CMK (cell line): ENCODE measurements at regions not wholly inside any gene's neighbourhood (a gene's known extent, or its start where the extent isn't known, plus 50 kb on each side); places are given as distances from the start of the nearest gene placed in this dataset.
"Not testable (repeated sequence)": the region's sequence is repeated elsewhere in the genome, so short reads cannot be mapped to it uniquely, and the experiment has no call there.

Experiments
- DNase-seq: peaks from one replicate; pipeline ENCODE4 v3.0.0-alpha.2; 2010; ENCODE audit warnings: low read depth

DNA sequence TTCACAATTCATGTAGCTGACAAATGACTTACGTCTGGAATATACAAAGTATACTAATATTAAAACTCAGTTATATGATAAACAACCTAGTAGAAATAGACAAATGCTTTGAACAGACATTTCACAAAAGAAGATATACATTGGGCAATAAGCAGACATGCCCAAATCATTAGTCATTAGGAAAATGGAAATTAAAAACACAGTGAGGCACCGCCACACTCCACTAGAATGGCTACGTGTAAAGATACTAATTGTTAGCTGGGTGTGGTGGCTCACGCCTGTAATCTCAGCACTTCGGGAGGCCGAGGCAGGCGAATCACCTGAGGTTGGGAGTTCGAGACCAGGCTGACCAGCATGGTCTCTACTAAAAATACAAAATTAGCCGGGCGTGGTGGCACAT is 248.9 kb upstream of the TMEM132C start:
- DNase-seq, result no peak

- no peak for DNase-seq
These were observed 246.9 kb upstream of the TMEM132C start for GRCh38 chr12:128019996-128020544.

GRCh38 chr12:128021561-128021960 is 245.4 kb upstream of the TMEM132C start:
- no peak for DNase-seq

GRCh38 chr12:128025589-128026245 is 241.3 kb upstream of the TMEM132C start:
- no peak for DNase-seq

DNA sequence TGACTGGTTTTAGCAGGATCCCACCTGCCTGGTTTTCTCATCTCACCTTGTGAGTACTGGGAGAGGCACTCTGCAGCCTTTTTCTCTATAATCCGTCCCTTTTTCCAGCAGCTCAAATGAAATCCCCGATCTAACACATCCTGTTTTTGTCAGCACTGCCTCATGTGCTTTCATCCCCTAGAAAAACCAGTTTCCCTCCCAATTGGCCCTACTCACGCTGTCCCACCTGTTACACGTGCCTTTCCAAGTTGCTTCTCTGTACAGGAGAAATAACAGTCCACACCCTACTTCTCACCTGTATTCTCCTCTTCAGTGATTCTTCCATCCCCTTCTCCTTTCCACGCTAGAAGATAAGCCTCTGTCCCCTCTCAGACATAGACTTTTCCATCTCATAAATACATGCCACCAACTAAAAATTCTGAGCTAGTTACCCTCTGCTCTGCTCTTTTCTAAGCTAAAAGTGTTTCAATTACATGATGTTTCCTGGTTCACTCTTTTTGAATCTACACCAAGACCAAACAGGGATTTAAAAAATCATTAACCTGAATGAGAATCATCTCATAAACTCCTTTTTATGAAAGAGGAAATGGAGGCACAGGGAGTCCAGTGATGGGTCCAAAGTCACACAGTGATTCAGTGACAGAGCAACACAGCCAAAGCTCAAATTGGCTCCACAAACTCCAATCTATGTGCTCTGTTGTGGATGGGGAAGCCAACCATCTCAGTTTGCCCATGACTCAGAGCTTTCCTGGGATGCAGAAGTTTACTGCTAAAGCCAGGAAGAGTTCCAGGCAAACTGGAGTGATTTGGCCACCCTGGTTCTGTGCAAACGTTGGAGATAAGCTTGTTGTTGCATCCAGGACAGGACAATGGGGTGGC is 240.0 kb upstream of the TMEM132C start:
- DNase-seq, result no peak

GRCh38 chr12:128033473-128033872 is 233.5 kb upstream of the TMEM132C start:
- DNase-seq, result no peak

- DNase-seq, result no peak
These were observed 226.0 kb upstream of the TMEM132C start for GRCh38 chr12:128040971-128041370.

- DNase-seq, result not testable (repeated sequence)
These were observed 224.7 kb upstream of the TMEM132C start for GRCh38 chr12:128042283-128042682.

- DNase-seq, result no peak
These were observed 224.1 kb upstream of the TMEM132C start for GRCh38 chr12:128042825-128043224.

DNA sequence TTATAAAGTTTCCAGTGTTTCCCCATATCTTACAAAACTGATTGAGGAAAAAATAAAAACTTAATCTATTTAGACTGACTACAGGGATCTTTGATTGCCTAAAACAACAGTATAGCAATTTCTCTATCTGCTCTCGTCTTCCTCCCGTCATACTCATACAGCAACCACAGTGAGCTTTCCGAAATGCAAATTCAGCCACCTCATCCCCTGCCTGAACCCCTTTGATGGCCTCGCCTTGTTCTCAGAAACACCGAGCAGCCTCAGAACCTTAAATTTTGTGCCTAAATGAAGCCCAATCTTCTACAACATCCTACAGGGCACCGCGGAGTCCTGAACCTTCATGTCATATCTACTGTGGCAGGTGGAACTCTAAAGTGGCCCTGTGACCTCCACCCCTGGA is 223.7 kb upstream of the TMEM132C start:
- no peak for DNase-seq

GRCh38 chr12:128047266-128048060 is 219.5 kb upstream of the TMEM132C start:
- no peak for DNase-seq

GRCh38 chr12:128052331-128052730 is 214.6 kb upstream of the TMEM132C start:
- DNase-seq, result no peak

- no peak for DNase-seq
These were observed 214.2 kb upstream of the TMEM132C start for GRCh38 chr12:128052777-128053176.

GRCh38 chr12:128055567-128055966 is 211.4 kb upstream of the TMEM132C start:
- no peak for DNase-seq

DNA sequence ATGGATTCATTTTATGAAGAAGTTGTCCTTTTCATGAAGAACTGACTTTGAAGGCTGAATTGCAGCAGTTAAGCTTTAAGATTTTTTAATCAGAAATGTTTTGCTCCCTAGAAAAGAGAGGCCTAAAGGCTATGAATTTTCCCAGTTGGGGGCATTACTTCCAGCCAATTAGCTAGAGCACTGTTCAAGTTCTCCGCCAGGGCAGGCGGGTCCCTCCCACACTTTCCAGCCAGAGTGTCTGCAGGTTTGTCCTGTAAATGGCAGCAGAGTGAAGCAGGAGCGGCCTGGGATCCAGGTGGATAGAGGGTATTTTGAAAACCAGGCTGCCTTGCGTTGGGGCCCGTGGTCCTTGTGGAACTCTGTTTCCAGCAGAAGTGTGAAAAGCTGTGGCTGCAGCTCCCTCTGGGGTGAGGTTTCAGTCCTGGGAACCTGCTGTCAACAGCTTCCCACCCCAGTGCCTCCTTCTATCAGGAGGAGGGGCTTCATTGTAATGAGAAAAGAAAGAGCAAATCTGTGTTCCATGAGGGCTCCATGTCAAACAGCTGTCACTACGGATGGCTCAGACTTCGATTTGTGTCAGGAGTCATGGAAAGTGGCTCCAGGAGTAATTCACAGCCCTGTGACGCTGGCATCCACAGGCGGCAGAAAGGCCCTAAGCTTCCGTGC is 210.7 kb upstream of the TMEM132C start:
- no peak for DNase-seq

DNA sequence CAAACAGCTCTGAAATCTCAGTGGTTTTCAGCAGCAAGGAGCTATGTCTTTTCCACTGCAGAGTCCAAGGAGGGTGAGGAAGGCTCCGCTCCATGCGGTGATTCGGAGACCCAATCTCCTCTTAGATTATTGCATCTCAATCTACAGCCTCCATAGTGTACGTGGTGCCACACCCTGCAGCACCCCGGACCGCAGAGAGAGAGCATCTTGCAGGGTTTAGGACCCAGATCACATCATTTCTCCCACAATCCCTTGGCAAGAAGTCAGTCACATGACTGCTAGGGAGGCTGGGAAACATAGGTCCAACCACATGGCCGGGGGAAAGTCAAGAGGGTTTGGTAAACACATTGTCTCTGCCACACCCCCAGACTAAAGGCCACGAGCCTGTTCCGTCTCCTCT is 209.4 kb upstream of the TMEM132C start:
- DNase-seq, result no peak

GRCh38 chr12:128059621-128060370 is 207.2 kb upstream of the TMEM132C start:
- no peak for DNase-seq

GRCh38 chr12:128068211-128068610 is 198.8 kb upstream of the TMEM132C start:
- no peak for DNase-seq

GRCh38 chr12:128069359-128069997 is 197.5 kb upstream of the TMEM132C start:
- peak; percentile 9 for DNase-seq

DNA sequence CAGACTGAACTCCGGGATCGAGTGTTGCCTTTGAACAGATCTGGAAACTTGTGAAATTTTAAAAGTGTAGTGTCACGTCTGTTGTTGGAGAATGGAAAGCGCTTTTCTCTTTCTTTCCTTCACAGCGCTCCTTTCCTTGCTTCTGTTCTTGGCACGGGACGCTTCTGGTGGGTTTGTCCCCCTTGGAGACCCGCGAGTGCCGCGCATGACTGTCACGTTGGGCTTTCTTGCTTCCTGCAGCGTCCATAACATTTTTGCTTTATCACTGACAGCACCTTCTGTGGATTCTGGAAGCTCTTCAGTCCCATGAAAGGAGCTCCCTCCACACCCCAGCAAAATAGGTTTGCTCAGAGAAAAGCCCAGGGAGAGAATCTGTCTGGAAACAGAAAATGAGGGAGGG is 193.0 kb upstream of the TMEM132C start:
- no peak for DNase-seq

DNA sequence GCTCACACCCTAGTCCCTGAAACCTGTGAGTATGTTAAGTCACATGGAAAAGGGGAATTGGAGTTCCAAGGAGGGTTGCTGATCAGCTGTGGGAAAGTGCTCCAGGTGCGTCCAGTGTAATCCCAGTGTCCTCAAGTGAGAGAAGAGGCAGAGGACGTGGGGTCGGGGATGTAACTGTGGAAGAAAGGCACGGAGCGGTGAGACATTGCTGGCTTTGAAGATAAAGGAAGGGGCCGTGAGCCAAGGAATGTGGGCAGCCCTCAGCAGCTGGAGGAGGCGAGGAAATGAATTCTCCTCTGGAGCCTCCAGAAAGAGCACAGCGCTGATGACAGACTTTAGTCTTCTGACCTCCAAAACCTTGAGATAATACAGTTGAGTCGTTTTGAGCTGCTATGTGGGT is 191.6 kb upstream of the TMEM132C start:
- no peak for DNase-seq
